T-helper 17 cell (primary cell): ENCODE measurements at regions not wholly inside any gene's neighbourhood (a gene's known extent, or its start where the extent isn't known, plus 50 kb on each side); places are given as distances from the start of the nearest gene placed in this dataset.

Experiments
- ATAC-seq: fragments of 150-1000 bp; cut with Tn5 transposase; 2 replicates; pipeline ENCODE4 v1.10.0; 2021; ENCODE audit warnings: mild to moderate bottlenecking, moderate library complexity
- DNase-seq, 3 donors: peaks; one replicate each; pipeline versions ENCODE4 v3.0.0 to v3.0.0-alpha.2; 2020 to 2021
- H3K9me3 ChIP-seq: one replicate; pipeline ENCODE4 v1.7.0; 2013; ENCODE audit warnings: low read length, mild to moderate bottlenecking; ENCODE audit not compliant: control insufficient read depth, poor library complexity, severe bottlenecking
- H3K27ac Mint-ChIP-seq: one replicate; pipeline ENCODE4 v1.8.0; 2022; ENCODE audit warnings: mild to moderate bottlenecking, moderate library complexity, mixed read lengths
- H3K27me3 Mint-ChIP-seq: one replicate; pipeline ENCODE4 v1.8.0; 2022; ENCODE audit warnings: mixed read lengths
- H3K36me3 Mint-ChIP-seq: one replicate; pipeline ENCODE4 v1.8.0; 2022; ENCODE audit warnings: low read depth, mixed read lengths
- H3K4me1 Mint-ChIP-seq: one replicate; pipeline ENCODE4 v1.8.0; 2022; ENCODE audit warnings: mild to moderate bottlenecking, mixed read lengths
- H3K4me3 Mint-ChIP-seq: one replicate; pipeline ENCODE4 v1.8.0; 2022; ENCODE audit warnings: mild to moderate bottlenecking, moderate library complexity, mixed read lengths

DNA sequence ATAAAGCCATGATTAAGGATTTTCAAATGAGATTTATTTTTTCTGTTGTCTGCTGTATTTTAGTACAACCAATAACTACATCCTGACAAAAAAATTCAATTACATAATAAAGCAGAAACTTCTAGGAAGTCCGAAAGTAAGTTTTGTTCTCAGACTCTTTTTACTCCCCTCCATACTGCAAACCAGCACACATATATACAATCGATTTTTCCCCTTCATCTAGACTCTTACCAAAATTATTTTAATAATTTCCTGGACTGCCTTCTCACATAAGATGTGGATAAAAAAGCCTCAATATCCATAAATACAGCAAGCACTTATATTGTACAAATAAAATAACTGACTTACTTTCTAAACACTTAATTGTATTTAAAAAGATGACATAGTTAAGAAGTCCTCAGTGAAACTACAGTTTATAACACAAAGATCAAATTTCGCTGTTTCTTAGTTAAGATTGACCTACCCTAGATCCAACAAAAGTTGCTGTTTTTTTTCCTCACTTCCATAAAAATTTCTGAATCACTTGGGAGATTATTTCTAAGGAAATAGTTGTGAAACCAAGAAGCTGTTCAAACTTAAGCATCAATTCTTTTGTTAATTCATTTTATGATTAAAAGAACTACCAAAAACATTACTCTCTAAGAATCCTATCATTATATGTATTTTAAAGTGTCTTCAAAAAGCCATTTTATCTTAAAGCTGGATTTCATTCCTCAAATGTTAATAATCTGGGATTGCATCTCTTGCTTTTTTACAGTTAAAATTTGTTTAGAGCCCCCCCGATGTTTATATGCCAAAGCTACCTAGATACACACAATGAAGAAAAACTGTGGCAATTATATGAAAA is 74.7 kb upstream of the IFNE start:
- no peaks in the 10 kb centered on the region for H3K9me3 ChIP-seq
- DNase-seq = no peak
- H3K27ac Mint-ChIP-seq = no peak overlapping the region
- no peak overlapping the region for H3K4me3 Mint-ChIP-seq
- peaks cover 8% of the 10 kb centered on the region for H3K4me1 Mint-ChIP-seq
- no peak for ATAC-seq
- peaks cover 40% of the 10 kb centered on the region for H3K27me3 Mint-ChIP-seq
- no peaks in the 10 kb centered on the region for H3K36me3 Mint-ChIP-seq

GRCh38 chr9:21557428-21557768 is 75.3 kb upstream of the IFNE start:
- H3K4me3 Mint-ChIP-seq = no peak overlapping the region
- H3K27me3 Mint-ChIP-seq = peaks cover 35% of the 10 kb centered on the region
- H3K9me3 ChIP-seq = no peaks in the 10 kb centered on the region
- H3K4me1 Mint-ChIP-seq = peaks cover 8% of the 10 kb centered on the region
- no peak overlapping the region for H3K27ac Mint-ChIP-seq
- H3K36me3 Mint-ChIP-seq = no peaks in the 10 kb centered on the region
- DNase-seq = no peak
- no peak for ATAC-seq

- DNase-seq (no peak), ATAC-seq (no peak)
- H3K4me1 Mint-ChIP-seq = peaks cover 8% of the 10 kb centered on the region
- H3K4me3 Mint-ChIP-seq = peak overlapping the region; percentile 88
- H3K9me3 ChIP-seq = no peaks in the 10 kb centered on the region
- H3K27ac Mint-ChIP-seq = peak overlapping the region; percentile 8
- H3K27me3 Mint-ChIP-seq = peaks cover 32% of the 10 kb centered on the region
- no peaks in the 10 kb centered on the region for H3K36me3 Mint-ChIP-seq
Measured at GRCh38 chr9:21558079-21558478, 76.0 kb upstream of the IFNE start.

- Mint-ChIP-seq H3K36me3 (no peaks in the 10 kb centered on the region), H3K27ac (peak overlapping the region; percentile 8), H3K4me1 (peaks cover 8% of the 10 kb centered on the region), H3K4me3 (peak overlapping the region; percentile 88), H3K27me3 (peaks cover 34% of the 10 kb centered on the region)
- H3K9me3 ChIP-seq = no peaks in the 10 kb centered on the region
- ATAC-seq (peak; percentile 34), DNase-seq (no peak)
Measured at GRCh38 chr9:21558615-21559401, 76.7 kb upstream of the IFNE start.

GRCh38 chr9:21559402-21560280 is 77.5 kb upstream of the IFNE start:
- Mint-ChIP-seq H3K27me3 (peaks cover 41% of the 10 kb centered on the region), H3K36me3 (no peaks in the 10 kb centered on the region), H3K4me1 (peaks cover 11% of the 10 kb centered on the region), H3K27ac (no peak overlapping the region), H3K4me3 (peak overlapping the region; percentile 88)
- ATAC-seq = peak; percentile 87
- H3K9me3 ChIP-seq = no peaks in the 10 kb centered on the region
- DNase-seq = peak; percentile 17 to 28 (median 23)

DNA sequence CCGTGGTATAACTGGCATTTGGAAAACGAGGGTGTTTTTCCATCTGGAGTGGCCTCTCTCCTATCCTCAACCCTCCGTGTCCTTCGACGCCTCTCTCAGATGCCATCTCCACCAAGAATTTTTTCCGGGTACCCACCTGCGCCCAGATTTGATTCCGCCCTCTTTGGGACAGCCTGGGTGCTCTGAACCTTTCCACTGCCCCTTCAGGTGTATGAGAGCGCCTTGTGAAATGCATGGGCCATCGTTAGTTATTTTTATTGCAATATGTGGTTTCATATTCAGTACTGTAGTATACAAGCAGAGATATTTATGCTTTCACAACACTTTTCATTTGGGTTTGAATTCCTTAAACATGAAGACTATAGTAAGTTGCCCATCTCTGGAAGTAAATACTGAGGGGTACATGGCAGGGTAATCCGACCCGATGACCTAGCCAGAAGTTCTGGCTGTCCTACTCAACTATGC is 78.2 kb upstream of the IFNE start:
- Mint-ChIP-seq H3K4me3 (peak overlapping the region; percentile 88), H3K36me3 (no peaks in the 10 kb centered on the region), H3K27ac (no peak overlapping the region), H3K27me3 (peaks cover 43% of the 10 kb centered on the region), H3K4me1 (peaks cover 11% of the 10 kb centered on the region)
- DNase-seq = no peak
- no peaks in the 10 kb centered on the region for H3K9me3 ChIP-seq
- ATAC-seq = no peak

DNA sequence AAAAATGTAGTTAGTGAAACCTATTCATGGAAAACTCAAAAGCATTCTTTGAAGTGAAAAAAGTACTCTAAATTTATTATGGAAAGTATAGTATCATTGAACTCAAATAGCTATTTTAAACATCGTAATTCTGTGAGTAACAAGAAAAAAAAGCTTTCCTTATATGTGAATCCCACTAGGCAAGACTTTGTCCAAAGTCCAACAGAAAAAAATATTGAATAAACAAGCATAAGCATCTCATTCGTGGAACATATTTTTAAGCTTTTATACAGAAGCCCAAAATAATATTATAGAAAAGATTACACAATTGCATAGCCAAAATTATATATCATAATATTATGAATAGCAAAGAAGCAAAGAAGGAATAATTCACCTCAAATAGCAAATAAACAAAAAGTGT is 79.4 kb upstream of the IFNE start:
- no peak for DNase-seq
- H3K4me1 Mint-ChIP-seq = peaks cover 11% of the 10 kb centered on the region
- no peaks in the 10 kb centered on the region for H3K36me3 Mint-ChIP-seq
- H3K4me3 Mint-ChIP-seq = no peak overlapping the region
- ATAC-seq = no peak
- peaks cover 48% of the 10 kb centered on the region for H3K27me3 Mint-ChIP-seq
- no peak overlapping the region for H3K27ac Mint-ChIP-seq
- no peaks in the 10 kb centered on the region for H3K9me3 ChIP-seq

DNA sequence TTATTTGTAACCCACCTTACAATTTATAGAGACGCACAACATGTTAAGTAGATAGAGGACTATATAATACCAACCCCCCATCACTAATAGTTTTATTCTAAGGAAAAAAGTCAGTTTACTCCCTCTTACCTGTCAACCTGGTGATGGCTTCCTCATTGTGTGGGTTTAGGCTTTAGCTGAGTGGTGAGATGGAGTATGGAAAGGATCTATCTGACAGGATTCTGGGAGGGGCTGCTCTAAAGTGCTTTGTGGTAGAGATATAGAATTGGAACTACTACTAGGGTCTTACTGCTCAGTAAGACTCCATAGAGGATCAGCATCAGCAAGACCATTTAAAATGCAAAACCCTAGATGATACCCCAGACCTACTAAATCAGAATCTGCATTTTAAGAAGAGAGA is 82.1 kb upstream of the IFNE start:
- no peaks in the 10 kb centered on the region for H3K36me3 Mint-ChIP-seq
- no peaks in the 10 kb centered on the region for H3K9me3 ChIP-seq
- H3K27ac Mint-ChIP-seq = no peak overlapping the region
- ATAC-seq (no peak), DNase-seq (no peak)
- no peak overlapping the region for H3K4me3 Mint-ChIP-seq
- peaks cover 6% of the 10 kb centered on the region for H3K4me1 Mint-ChIP-seq
- H3K27me3 Mint-ChIP-seq = peaks cover 46% of the 10 kb centered on the region

DNA sequence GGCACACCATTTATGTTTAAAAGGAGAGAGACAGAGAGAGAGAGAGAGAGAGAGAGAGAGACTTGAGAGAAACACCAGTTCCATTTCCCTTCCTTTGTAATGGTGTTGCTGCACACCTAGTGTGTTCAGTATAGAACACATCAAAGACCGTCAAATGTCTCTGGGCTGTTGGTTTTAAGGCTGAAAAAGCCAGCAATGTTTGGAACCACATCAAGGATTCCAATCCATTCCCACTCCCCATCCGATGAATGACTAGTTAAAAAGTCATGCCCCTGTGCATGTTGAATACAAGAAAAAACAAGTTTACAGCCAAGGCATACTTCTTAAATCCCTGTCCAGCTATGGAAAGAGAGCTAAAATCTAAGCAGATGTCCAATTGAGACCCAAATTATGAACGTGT is 83.0 kb upstream of the IFNE start:
- no peaks in the 10 kb centered on the region for H3K9me3 ChIP-seq
- DNase-seq = no peak
- Mint-ChIP-seq H3K36me3 (no peaks in the 10 kb centered on the region), H3K27me3 (peaks cover 45% of the 10 kb centered on the region), H3K4me3 (no peak overlapping the region), H3K4me1 (peaks cover 5% of the 10 kb centered on the region), H3K27ac (no peak overlapping the region)
- no peak for ATAC-seq

DNA sequence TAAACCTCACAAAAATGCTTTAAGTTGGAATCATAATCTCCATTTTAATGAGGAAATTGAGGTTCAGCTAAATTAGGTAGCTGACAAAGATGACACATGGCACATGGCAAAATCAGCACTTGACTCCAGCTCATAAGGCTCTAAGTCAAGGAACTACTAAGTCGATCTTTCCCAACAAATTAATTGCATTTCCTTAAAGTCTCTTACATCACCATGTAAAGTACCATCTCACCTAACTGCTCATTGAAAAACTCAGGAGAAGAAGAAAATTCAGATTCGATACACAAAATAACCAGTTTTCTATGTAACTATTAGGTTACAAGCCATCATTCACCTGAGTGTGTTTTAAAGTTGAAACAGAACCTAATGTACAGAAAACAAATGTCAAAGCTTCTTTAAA is 85.8 kb upstream of the IFNE start:
- Mint-ChIP-seq H3K36me3 (no peaks in the 10 kb centered on the region), H3K4me3 (no peak overlapping the region), H3K27me3 (peaks cover 47% of the 10 kb centered on the region), H3K27ac (no peak overlapping the region), H3K4me1 (peaks cover 4% of the 10 kb centered on the region)
- ATAC-seq = no peak
- H3K9me3 ChIP-seq = no peaks in the 10 kb centered on the region
- no peak for DNase-seq

DNA sequence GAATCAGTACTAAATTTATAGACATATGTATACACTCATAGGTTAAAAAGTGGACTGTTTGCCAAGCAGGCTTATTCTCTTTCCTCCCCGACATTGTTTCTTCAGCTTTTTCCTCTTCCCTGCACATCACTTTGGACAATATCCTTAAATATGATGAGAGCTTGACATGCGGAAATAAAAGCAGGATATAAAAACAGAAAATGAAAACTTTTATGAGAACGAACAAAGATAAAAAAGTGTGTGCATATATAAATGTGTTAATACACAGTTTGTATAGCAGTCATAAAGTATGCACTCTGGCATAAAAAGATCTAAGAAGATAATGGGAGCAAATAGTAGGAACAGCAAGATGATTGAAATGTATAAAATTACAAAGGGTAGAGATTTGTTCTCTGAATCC is 86.4 kb upstream of the IFNE start:
- Mint-ChIP-seq H3K4me1 (peaks cover 5% of the 10 kb centered on the region), H3K36me3 (no peaks in the 10 kb centered on the region), H3K27ac (no peak overlapping the region), H3K4me3 (no peak overlapping the region), H3K27me3 (peaks cover 47% of the 10 kb centered on the region)
- DNase-seq = no peak
- no peak for ATAC-seq
- H3K9me3 ChIP-seq = no peaks in the 10 kb centered on the region

GRCh38 chr9:21569721-21570120 is 87.6 kb upstream of the IFNE start:
- no peak overlapping the region for H3K27ac Mint-ChIP-seq
- ATAC-seq (no peak), DNase-seq (no peak)
- no peaks in the 10 kb centered on the region for H3K36me3 Mint-ChIP-seq
- H3K27me3 Mint-ChIP-seq = peaks cover 38% of the 10 kb centered on the region
- no peak overlapping the region for H3K4me3 Mint-ChIP-seq
- no peaks in the 10 kb centered on the region for H3K9me3 ChIP-seq
- peaks cover 2% of the 10 kb centered on the region for H3K4me1 Mint-ChIP-seq
